ENCODE measurements at regions not wholly inside any gene's neighbourhood (a gene's known extent, or its start where the extent isn't known, plus 50 kb on each side); places are given as distances from the start of the nearest gene placed in this dataset.

DNA sequence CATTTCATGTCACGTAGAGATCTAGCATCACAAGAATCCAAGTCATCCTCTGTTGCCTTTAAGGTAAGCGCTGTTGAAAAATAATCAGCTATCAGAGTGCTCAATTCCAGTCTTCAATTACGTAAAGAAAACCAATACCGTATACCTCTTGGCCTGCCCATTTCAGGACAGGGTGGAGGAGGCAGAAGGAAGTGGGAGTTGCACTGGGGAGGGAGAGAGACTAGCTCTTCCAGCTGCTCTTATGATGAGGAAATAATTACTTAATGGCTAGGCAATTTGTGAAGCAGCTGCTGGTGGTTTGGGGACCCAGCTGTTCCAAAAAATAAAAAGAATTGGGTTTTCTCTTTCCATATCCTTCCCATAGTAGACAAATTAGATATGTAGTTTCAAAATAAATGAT, 365.8 kb upstream of the MCTP2 start:
- CTCF ChIA-PET = no interaction called here
- intact Hi-C loops (cut with micrococcal nuclease; ENCODE audit: unreplicated experiment) = no loop called here

GRCh38 chr15:93862791-93863190, 368.6 kb upstream of the MCTP2 start:
- no TSS peak for BruUV-seq (replicated peaks)
- Mint-ChIP-seq H3K27me3 (ENCODE audit: unreplicated experiment) (no peaks in the 10 kb centered on the region), H3K4me1 (ENCODE audit: low read depth, unreplicated experiment) (no peaks in the 10 kb centered on the region), H3K36me3 (ENCODE audit: insufficient read depth, unreplicated experiment) (no peaks in the 10 kb centered on the region), H3K4me3 (ENCODE audit: low read depth, unreplicated experiment) (no peak overlapping the region), H3K27ac (ENCODE audit: unreplicated experiment) (no peak overlapping the region), H3K9me3 (ENCODE audit: low read depth, unreplicated experiment) (peaks cover 2% of the 10 kb centered on the region)
- CTCF ChIA-PET = no interaction called here
- no peak for DNase-seq
- intact Hi-C loops (cut with micrococcal nuclease; ENCODE audit: unreplicated experiment) = no loop called here
- no peak for TF ChIP-seq CTCF (IDR thresholded peaks at IDR 0.05; ENCODE audit: unreplicated experiment)

More for the DNA sequence above, 365.8 kb upstream of the MCTP2 start:
- DNase-seq = no peak
- no peak overlapping the region for H3K27ac Mint-ChIP-seq (ENCODE audit: unreplicated experiment)
- no peak overlapping the region for H3K4me3 Mint-ChIP-seq (ENCODE audit: low read depth, unreplicated experiment)
- no peaks in the 10 kb centered on the region for H3K4me1 Mint-ChIP-seq (ENCODE audit: low read depth, unreplicated experiment)
- H3K9me3 Mint-ChIP-seq (ENCODE audit: low read depth, unreplicated experiment) = peaks cover 2% of the 10 kb centered on the region
- TF ChIP-seq CTCF (IDR thresholded peaks at IDR 0.05; ENCODE audit: unreplicated experiment) = no peak
- H3K36me3 Mint-ChIP-seq (ENCODE audit: insufficient read depth, unreplicated experiment) = no peaks in the 10 kb centered on the region
- no peaks in the 10 kb centered on the region for H3K27me3 Mint-ChIP-seq (ENCODE audit: unreplicated experiment)
- no TSS peak for BruUV-seq (replicated peaks)

- Mint-ChIP-seq H3K4me3 (ENCODE audit: low read depth, unreplicated experiment) (no peak overlapping the region), H3K9me3 (ENCODE audit: low read depth, unreplicated experiment) (peaks cover 2% of the 10 kb centered on the region), H3K36me3 (ENCODE audit: insufficient read depth, unreplicated experiment) (no peaks in the 10 kb centered on the region), H3K4me1 (ENCODE audit: low read depth, unreplicated experiment) (no peaks in the 10 kb centered on the region), H3K27me3 (ENCODE audit: unreplicated experiment) (no peaks in the 10 kb centered on the region), H3K27ac (ENCODE audit: unreplicated experiment) (no peak overlapping the region)
- intact Hi-C loops (cut with micrococcal nuclease; ENCODE audit: unreplicated experiment) = no loop called here
- no TSS peak for BruUV-seq (replicated peaks)
- CTCF ChIA-PET = no interaction called here
- no peak for TF ChIP-seq CTCF (IDR thresholded peaks at IDR 0.05; ENCODE audit: unreplicated experiment)
- DNase-seq = no peak
These were observed 369.2 kb upstream of the MCTP2 start for GRCh38 chr15:93861956-93862741.

GRCh38 chr15:93861413-93861812, 369.9 kb upstream of the MCTP2 start:
- CTCF ChIA-PET = no interaction called here
- BruUV-seq (replicated peaks) = no TSS peak
- no peaks in the 10 kb centered on the region for H3K36me3 Mint-ChIP-seq (ENCODE audit: insufficient read depth, unreplicated experiment)
- no peak overlapping the region for H3K4me3 Mint-ChIP-seq (ENCODE audit: low read depth, unreplicated experiment)
- H3K27ac Mint-ChIP-seq (ENCODE audit: unreplicated experiment) = no peak overlapping the region
- intact Hi-C loops (cut with micrococcal nuclease; ENCODE audit: unreplicated experiment) = no loop called here
- H3K4me1 Mint-ChIP-seq (ENCODE audit: low read depth, unreplicated experiment) = no peaks in the 10 kb centered on the region
- H3K9me3 Mint-ChIP-seq (ENCODE audit: low read depth, unreplicated experiment) = peaks cover 5% of the 10 kb centered on the region
- H3K27me3 Mint-ChIP-seq (ENCODE audit: unreplicated experiment) = no peaks in the 10 kb centered on the region
- TF ChIP-seq CTCF (IDR thresholded peaks at IDR 0.05; ENCODE audit: unreplicated experiment) = no peak
- DNase-seq = no peak
